ENCODE measurements at regions not wholly inside any gene's neighbourhood (a gene's known extent, or its start where the extent isn't known, plus 50 kb on each side); places are given as distances from the start of the nearest gene placed in this dataset.
"Not testable (repeated sequence)": the region's sequence is repeated elsewhere in the genome, so short reads cannot be mapped to it uniquely, and the experiment has no call there.

DNA sequence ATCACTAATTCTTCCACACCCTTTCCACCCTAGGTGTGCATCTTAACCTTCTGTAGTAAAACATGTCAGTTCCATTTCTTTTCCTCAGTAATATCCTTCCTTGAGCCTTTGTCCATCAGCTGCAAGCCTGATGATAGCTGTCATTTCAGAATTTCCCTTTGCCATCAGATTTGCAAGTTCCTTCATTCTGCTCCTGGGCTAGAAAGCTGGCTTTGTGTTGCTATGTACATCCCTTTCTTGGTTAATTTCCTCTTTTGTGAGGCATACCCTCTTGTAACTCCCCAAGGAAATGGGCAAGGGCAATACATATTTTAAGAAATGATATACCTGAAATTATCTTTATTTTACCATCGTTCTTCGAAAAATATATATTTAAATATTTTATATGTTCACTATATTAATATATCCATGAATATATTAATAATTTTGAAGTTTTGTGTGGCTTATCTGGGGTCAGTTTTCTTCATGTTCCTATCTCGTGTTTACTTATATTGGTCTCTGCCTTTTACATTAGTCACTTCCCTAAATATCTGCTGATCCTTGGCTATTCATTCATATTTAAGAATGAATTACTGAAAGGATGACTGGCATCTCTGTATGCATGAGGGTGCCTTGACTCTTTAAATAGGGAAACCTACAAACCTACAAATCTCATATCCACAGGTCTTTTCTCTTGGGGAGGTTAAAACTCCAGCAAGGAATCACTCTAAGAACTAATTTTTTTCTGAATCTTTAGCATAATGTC, 143.8 kb downstream of the ZNF22 start:
- no peak for DNase-seq (ENCODE audit: low spot score)
- TF ChIP-seq, protein P1, sequence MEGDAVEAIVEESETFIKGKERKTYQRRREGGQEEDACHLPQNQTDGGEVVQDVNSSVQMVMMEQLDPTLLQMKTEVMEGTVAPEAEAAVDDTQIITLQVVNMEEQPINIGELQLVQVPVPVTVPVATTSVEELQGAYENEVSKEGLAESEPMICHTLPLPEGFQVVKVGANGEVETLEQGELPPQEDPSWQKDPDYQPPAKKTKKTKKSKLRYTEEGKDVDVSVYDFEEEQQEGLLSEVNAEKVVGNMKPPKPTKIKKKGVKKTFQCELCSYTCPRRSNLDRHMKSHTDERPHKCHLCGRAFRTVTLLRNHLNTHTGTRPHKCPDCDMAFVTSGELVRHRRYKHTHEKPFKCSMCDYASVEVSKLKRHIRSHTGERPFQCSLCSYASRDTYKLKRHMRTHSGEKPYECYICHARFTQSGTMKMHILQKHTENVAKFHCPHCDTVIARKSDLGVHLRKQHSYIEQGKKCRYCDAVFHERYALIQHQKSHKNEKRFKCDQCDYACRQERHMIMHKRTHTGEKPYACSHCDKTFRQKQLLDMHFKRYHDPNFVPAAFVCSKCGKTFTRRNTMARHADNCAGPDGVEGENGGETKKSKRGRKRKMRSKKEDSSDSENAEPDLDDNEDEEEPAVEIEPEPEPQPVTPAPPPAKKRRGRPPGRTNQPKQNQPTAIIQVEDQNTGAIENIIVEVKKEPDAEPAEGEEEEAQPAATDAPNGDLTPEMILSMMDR (IDR thresholded peaks at IDR 0.05; ENCODE audit: extremely low read depth, insufficient read depth, missing control alignments) = no peak
- in situ Hi-C loops (cut with MboI; ENCODE audit: low pct_unique_long_range_greater_than_20kb, low sequenced_read_pairs, unreplicated experiment) = no loop called here

- DNase-seq (ENCODE audit: low spot score); in situ Hi-C loops (cut with MboI; ENCODE audit: low pct_unique_long_range_greater_than_20kb, low sequenced_read_pairs, unreplicated experiment): not testable (repeated sequence)
These were observed 144.4 kb downstream of the ZNF22 start for GRCh38 chr10:45145143-45145542.

- in situ Hi-C loops (cut with MboI; ENCODE audit: low pct_unique_long_range_greater_than_20kb, low sequenced_read_pairs, unreplicated experiment) = no loop called here
- TF ChIP-seq, protein P1 (IDR thresholded peaks at IDR 0.05; ENCODE audit: extremely low read depth, insufficient read depth, missing control alignments) = no peak
These were observed 146.3 kb downstream of the ZNF22 start for GRCh38 chr10:45147000-45147399.

GRCh38 chr10:45150997-45151396, 150.3 kb downstream of the ZNF22 start:
- in situ Hi-C loops (cut with MboI; ENCODE audit: low pct_unique_long_range_greater_than_20kb, low sequenced_read_pairs, unreplicated experiment) = no loop called here

More at GRCh38 chr10:45147000-45147399, 146.3 kb downstream of the ZNF22 start:
- DNase-seq (ENCODE audit: low spot score) = no peak

DNA sequence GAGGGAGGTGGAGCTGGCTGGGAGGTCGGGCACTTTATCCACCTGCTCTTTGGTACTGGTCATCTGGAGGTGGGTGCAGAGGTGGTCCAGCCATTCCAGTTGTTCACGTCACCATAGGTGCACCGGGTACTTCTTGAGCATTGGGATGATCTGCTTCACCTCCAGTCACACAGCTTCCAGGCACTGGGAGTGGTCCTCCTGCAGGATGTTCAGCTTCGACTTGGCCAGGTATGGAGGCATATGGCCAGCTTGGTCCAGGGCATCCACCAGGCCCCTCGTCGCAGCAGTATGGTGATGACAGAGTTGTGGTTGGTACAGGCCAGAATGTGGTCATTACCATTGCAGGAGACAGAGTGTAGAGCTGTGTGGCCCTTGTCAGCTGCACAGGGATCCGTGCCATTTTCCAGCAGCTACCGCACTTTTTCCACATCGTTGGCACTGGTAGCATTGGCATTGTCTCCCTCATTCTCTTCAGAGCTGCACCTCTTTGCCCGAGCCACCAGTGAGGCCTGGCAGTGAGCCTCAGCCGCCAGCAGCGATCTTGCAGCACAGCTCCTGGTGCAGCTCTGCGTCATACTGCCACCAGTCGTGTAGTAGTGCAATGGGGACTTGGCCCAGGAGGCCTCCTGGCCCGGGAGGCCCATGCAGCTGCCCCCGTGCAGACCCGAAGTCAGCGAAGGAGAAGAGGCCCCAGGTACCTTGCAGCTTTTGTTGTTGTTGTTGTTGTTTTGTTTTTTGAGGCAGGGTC, 150.9 kb downstream of the ZNF22 start:
- TF ChIP-seq, protein P1 (IDR thresholded peaks at IDR 0.05; ENCODE audit: extremely low read depth, insufficient read depth, missing control alignments) = no peak
- DNase-seq (ENCODE audit: low spot score) = no peak
- in situ Hi-C loops (cut with MboI; ENCODE audit: low pct_unique_long_range_greater_than_20kb, low sequenced_read_pairs, unreplicated experiment) = no loop called here

More at GRCh38 chr10:45150997-45151396, 150.3 kb downstream of the ZNF22 start:
- no peak for DNase-seq (ENCODE audit: low spot score)
- TF ChIP-seq, protein P1 (IDR thresholded peaks at IDR 0.05; ENCODE audit: extremely low read depth, insufficient read depth, missing control alignments) = no peak

DNA sequence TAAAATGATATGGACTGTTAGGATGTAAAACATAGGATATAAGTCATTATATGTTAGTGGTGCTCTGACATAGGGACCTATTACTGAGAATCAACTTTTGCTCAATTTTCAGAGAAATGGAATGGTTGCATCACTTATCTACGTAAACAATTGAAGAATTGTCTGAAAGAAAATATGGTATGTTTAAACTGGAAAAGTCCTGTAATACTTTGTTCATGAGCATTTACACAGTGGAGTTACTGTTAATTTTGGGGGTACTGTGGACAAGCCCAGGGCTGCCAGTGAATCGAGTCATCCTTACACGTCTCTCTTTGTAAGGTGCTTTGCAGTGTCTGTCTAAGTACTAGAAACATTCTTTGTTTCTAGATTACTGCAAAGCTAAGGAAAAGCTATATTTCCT, 152.0 kb downstream of the ZNF22 start:
- no peak for DNase-seq (ENCODE audit: low spot score)
- in situ Hi-C loops (cut with MboI; ENCODE audit: low pct_unique_long_range_greater_than_20kb, low sequenced_read_pairs, unreplicated experiment) = no loop called here
- TF ChIP-seq, protein P1 (IDR thresholded peaks at IDR 0.05; ENCODE audit: extremely low read depth, insufficient read depth, missing control alignments) = no peak

DNA sequence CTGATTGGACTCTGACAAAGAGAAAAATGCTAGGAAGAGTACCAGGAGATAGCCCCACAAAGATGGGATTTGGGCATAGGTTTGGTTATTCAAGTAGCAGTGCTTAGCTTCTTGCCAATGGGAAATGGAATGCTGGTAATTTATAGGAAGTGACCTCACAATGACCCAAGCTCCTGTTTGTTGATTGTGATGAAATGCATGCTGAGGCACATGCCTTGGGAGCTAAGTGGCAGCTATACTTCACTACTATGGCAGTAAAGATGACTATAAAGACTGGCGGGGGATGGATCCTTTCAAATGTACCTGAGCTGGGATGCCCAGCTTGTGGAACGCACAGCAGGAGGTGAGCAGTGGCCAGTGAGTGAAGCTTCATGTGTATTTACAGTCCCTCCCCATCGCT, 153.8 kb downstream of the ZNF22 start:
- DNase-seq (ENCODE audit: low spot score) = no peak
- TF ChIP-seq, protein P1 (IDR thresholded peaks at IDR 0.05; ENCODE audit: extremely low read depth, insufficient read depth, missing control alignments) = no peak
- in situ Hi-C loops (cut with MboI; ENCODE audit: low pct_unique_long_range_greater_than_20kb, low sequenced_read_pairs, unreplicated experiment) = no loop called here

Measured in GM13977 (cell line).